ENCODE measurements at regions not wholly inside any gene's neighbourhood (a gene's known extent, or its start where the extent isn't known, plus 50 kb on each side); places are given as distances from the start of the nearest gene placed in this dataset.

- Mint-ChIP-seq H3K27ac (no peak overlapping the region), H3K36me3 (no peaks in the 10 kb centered on the region), H3K9me3 (no peaks in the 10 kb centered on the region), H3K4me1 (no peaks in the 10 kb centered on the region), H3K4me3 (no peak overlapping the region), H3K27me3 (ENCODE audit: low read depth in 2 of 2) (peaks cover 11 to 17% of the 10 kb centered on the region in 2 donors)
- intact Hi-C loops (cut with micrococcal nuclease), result no loop called here
- Histone ChIP-seq H3K9me3 (ENCODE audit: control insufficient read depth, insufficient read depth, low read length) (no peaks in the 10 kb centered on the region), H3K36me3 (ENCODE audit: control insufficient read depth, insufficient read depth, low read length) (no peaks in the 10 kb centered on the region), H3K27ac (ENCODE audit: low read length) (no peak overlapping the region), H3K4me1 (ENCODE audit: control insufficient read depth, insufficient read depth, low read length) (no peaks in the 10 kb centered on the region), H3K4me3 (ENCODE audit: low read length) (no peak overlapping the region), H3K27me3 (ENCODE audit: control insufficient read depth, insufficient read depth, low read length) (no peaks in the 10 kb centered on the region)
- TF ChIP-seq CTCF (IDR thresholded peaks at IDR 0.05), result no peak
- no peak for ATAC-seq
- no peak for DNase-seq
- 80% methylated on average over 4 of the region's 5 CpGs for WGBS (ENCODE audit: insufficient coverage)
Observed at GRCh38 chr7:131932271-131932670, 375.8 kb upstream of the PODXL start.

GRCh38 chr7:131931370-131931769 is 374.9 kb upstream of the PODXL start:
- no peaks in the 10 kb centered on the region for H3K4me1 ChIP-seq (ENCODE audit: control insufficient read depth, insufficient read depth, low read length)
- H3K36me3 Mint-ChIP-seq, result no peaks in the 10 kb centered on the region
- H3K4me1 Mint-ChIP-seq, result no peaks in the 10 kb centered on the region
- no peak overlapping the region for H3K27ac ChIP-seq (ENCODE audit: low read length)
- peaks cover 9 to 19% of the 10 kb centered on the region in 2 donors for H3K27me3 Mint-ChIP-seq (ENCODE audit: low read depth in 2 of 2)
- no peak for TF ChIP-seq CTCF (IDR thresholded peaks at IDR 0.05)
- intact Hi-C loops (cut with micrococcal nuclease), result no loop called here
- no peaks in the 10 kb centered on the region for H3K9me3 ChIP-seq (ENCODE audit: control insufficient read depth, insufficient read depth, low read length)
- H3K9me3 Mint-ChIP-seq, result no peaks in the 10 kb centered on the region
- no peak for DNase-seq
- H3K27ac Mint-ChIP-seq, result no peak overlapping the region
- no peaks in the 10 kb centered on the region for H3K27me3 ChIP-seq (ENCODE audit: control insufficient read depth, insufficient read depth, low read length)
- H3K4me3 Mint-ChIP-seq, result no peak overlapping the region
- no peaks in the 10 kb centered on the region for H3K36me3 ChIP-seq (ENCODE audit: control insufficient read depth, insufficient read depth, low read length)
- 63% methylated on average over 5 of the region's 5 CpGs for WGBS (ENCODE audit: insufficient coverage)
- ATAC-seq, result no peak
- no peak overlapping the region for H3K4me3 ChIP-seq (ENCODE audit: low read length)

- no peaks in the 10 kb centered on the region for H3K9me3 Mint-ChIP-seq
- intact Hi-C loops (cut with micrococcal nuclease), result no loop called here
- ATAC-seq, result no peak
Observed at GRCh38 chr7:131929632-131930031, 373.2 kb upstream of the PODXL start.

More at GRCh38 chr7:131929632-131930031, 373.2 kb upstream of the PODXL start:
- H3K4me1 Mint-ChIP-seq, result no peaks in the 10 kb centered on the region
- DNase-seq, result no peak
- Histone ChIP-seq H3K36me3 (ENCODE audit: control insufficient read depth, insufficient read depth, low read length) (no peaks in the 10 kb centered on the region), H3K4me3 (ENCODE audit: low read length) (no peak overlapping the region), H3K27ac (ENCODE audit: low read length) (no peak overlapping the region), H3K9me3 (ENCODE audit: control insufficient read depth, insufficient read depth, low read length) (no peaks in the 10 kb centered on the region), H3K4me1 (ENCODE audit: control insufficient read depth, insufficient read depth, low read length) (no peaks in the 10 kb centered on the region), H3K27me3 (ENCODE audit: control insufficient read depth, insufficient read depth, low read length) (no peaks in the 10 kb centered on the region)
- H3K36me3 Mint-ChIP-seq, result no peaks in the 10 kb centered on the region
- H3K27ac Mint-ChIP-seq, result no peak overlapping the region
- TF ChIP-seq CTCF (IDR thresholded peaks at IDR 0.05), result no peak
- H3K27me3 Mint-ChIP-seq (ENCODE audit: low read depth in 2 of 2), result peaks cover 8 to 19% of the 10 kb centered on the region in 2 donors
- no peak overlapping the region for H3K4me3 Mint-ChIP-seq
